HFF-Myc (cell line): ENCODE measurements at regions not wholly inside any gene's neighbourhood (a gene's known extent, or its start where the extent isn't known, plus 50 kb on each side); places are given as distances from the start of the nearest gene placed in this dataset.

Experiments used
- DNase-seq: peaks from one replicate; pipeline ENCODE4 v3.0.0-alpha.2; 2011; ENCODE audit warnings: low read depth; ENCODE audit errors: extremely low read depth
- H3K4me3 ChIP-seq: replicated peaks from 2 replicates; pipeline ENCODE4 v1.5.1; 2011; ENCODE audit warnings: low read depth, mild to moderate bottlenecking, control low read depth, low read length
- TF ChIP-seq, protein P1 (sequence below): IDR thresholded peaks from 2 replicates; pipeline ENCODE4 v1.5.1; 2012; ENCODE audit warnings: mild to moderate bottlenecking, low read depth, low read length, control low read depth; ENCODE audit errors: missing control alignments

GRCh38 chr4:188811121-188811520 lies 671.9 kb downstream of the TRIML1 start:
- TF ChIP-seq, protein P1, sequence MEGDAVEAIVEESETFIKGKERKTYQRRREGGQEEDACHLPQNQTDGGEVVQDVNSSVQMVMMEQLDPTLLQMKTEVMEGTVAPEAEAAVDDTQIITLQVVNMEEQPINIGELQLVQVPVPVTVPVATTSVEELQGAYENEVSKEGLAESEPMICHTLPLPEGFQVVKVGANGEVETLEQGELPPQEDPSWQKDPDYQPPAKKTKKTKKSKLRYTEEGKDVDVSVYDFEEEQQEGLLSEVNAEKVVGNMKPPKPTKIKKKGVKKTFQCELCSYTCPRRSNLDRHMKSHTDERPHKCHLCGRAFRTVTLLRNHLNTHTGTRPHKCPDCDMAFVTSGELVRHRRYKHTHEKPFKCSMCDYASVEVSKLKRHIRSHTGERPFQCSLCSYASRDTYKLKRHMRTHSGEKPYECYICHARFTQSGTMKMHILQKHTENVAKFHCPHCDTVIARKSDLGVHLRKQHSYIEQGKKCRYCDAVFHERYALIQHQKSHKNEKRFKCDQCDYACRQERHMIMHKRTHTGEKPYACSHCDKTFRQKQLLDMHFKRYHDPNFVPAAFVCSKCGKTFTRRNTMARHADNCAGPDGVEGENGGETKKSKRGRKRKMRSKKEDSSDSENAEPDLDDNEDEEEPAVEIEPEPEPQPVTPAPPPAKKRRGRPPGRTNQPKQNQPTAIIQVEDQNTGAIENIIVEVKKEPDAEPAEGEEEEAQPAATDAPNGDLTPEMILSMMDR, result no peak
- no peak for DNase-seq

DNA sequence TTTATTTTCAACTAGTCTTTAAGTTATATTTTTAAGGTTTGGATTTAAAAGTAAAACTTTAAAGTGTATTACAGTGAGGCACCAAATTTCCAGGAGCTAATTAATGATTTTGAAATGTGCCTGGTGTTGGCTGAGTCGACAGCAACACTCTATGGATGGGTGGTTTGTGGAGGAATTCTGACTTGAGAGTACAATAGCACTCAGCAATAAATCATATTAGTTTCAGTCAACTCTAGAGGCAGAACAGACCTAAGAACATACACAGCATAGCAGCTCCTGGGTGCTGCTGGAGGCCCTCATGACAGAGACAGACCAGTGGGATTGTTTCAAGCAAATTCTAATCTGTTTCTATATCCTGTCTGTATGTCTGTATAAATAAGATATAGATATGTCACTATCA lies 673.4 kb downstream of the TRIML1 start:
- no peak overlapping the region for H3K4me3 ChIP-seq
- no peak for DNase-seq
- TF ChIP-seq, protein P1, result no peak

More at GRCh38 chr4:188811121-188811520, 671.9 kb downstream of the TRIML1 start:
- no peak overlapping the region for H3K4me3 ChIP-seq

DNA sequence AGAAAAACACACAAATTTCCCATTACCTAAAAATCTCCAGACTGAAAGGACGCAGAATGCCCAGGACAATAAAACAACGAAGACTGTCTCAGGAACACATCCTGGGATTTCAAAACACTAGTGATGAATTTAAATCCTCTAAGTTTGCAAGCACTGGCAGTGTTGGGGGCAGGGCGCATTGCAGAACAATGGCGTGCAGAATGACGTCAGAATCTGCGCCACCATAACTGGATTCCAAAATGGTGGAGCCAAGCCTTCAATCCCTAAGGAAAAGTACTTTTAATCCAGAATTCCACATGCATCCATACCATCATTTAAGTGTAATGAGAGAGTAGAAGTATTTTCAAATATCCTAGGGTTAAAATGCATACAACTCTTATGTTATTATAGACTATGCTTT lies 679.1 kb downstream of the TRIML1 start:
- no peak for DNase-seq
- TF ChIP-seq, protein P1, result no peak
- no peak overlapping the region for H3K4me3 ChIP-seq

DNA sequence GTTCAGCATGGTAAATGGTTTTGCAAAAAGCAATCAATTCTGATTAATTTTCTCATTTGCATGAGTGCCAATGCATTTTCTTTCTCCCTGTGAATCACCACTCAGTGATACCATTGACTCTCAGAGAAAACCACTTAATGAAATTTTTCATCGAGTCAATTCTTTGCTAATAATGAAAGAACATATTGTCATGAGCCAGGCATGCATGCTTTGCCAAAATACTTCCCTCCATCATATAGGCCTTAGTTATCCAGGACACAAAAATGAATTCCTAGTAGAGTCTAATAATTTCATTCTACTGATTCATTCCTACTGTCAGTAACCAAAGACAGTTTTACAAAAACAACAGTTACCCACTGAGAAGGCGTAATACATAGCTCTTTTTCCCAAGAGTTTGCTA lies 680.0 kb downstream of the TRIML1 start:
- no peak overlapping the region for H3K4me3 ChIP-seq
- TF ChIP-seq, protein P1, result no peak
- no peak for DNase-seq

- no peak for DNase-seq
- TF ChIP-seq, protein P1, result no peak
- H3K4me3 ChIP-seq, result no peak overlapping the region
Observed at GRCh38 chr4:188821500-188821899, 682.3 kb downstream of the TRIML1 start.

DNA sequence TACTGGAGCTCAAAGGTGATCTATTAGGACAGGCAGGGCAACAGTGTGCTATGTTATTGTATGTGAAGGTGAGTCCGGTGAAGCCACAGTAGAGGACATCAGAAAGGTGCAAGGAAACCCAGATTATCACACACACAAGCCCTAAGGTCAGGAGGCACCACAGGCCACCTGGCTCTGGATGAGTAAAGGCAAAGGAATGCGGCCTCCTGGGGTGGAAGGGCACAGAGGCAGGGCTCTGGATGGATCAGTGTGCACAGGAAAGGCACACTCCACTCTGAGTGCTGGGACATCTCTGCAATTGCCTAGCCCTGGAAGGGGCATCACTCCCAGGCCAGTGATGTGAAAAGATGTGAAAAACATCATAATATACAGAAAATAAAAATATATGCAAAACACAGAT lies 683.5 kb downstream of the TRIML1 start:
- no peak for DNase-seq
- TF ChIP-seq, protein P1, result no peak
- H3K4me3 ChIP-seq, result no peak overlapping the region

GRCh38 chr4:188824553-188824952 lies 685.3 kb downstream of the TRIML1 start:
- TF ChIP-seq, protein P1, result no peak
- H3K4me3 ChIP-seq, result no peak overlapping the region
- DNase-seq, result no peak
